D721Med (cell line): ENCODE measurements at regions not wholly inside any gene's neighbourhood (a gene's known extent, or its start where the extent isn't known, plus 50 kb on each side); places are given as distances from the start of the nearest gene placed in this dataset.

Source experiments
- DNase-seq: peaks from one replicate; pipeline ENCODE4 v3.0.0; 2011; ENCODE audit warnings: low spot score; ENCODE audit not compliant: insufficient read length
- FAIRE-seq: peaks from 2 replicates; lab custom pipeline; 2011; peaks lifted over from hg19 to GRCh38; lab: Jason Lieb, UNC
- CTCF ChIP-seq: IDR thresholded peaks from 2 replicates; pipeline ENCODE4 v1.5.1; 2012; ENCODE audit warnings: mild to moderate bottlenecking, control low read depth; ENCODE audit not compliant: insufficient read depth; ENCODE audit errors: missing control alignments

- FAIRE-seq = no peak
These were observed 95.4 kb upstream of the ANO4 start for GRCh38 chr12:100699209-100699608.

GRCh38 chr12:100703337-100703736 is 91.2 kb upstream of the ANO4 start:
- FAIRE-seq (no peak), DNase-seq (no peak)
- TF ChIP-seq CTCF = no peak

More at GRCh38 chr12:100699209-100699608, 95.4 kb upstream of the ANO4 start:
- no peak for DNase-seq
- TF ChIP-seq CTCF = no peak

GRCh38 chr12:100703868-100704267 is 90.7 kb upstream of the ANO4 start:
- DNase-seq = no peak
- FAIRE-seq = no peak
- TF ChIP-seq CTCF = no peak

- TF ChIP-seq CTCF = no peak
- DNase-seq (no peak), FAIRE-seq (no peak)
These were observed 88.5 kb upstream of the ANO4 start for GRCh38 chr12:100706033-100706432.

DNA sequence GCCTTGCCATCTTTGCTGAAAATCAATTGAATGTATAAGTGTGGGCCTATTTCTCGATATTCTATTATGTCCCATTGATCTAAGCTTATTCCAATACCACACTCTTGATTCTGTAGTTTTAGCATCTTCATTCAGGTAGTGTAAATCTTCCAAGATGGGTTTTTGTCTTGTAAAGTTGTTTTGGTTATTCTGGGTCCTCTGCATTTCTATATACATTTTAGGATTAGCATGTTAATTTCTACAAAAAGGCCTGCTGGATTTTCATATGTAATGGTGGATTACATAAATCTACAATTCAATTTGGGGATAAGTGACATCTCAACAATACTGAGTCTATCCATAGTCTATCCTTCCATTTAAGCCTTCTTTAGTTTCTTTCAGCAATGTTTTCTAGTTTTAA is 86.0 kb upstream of the ANO4 start:
- FAIRE-seq = no peak
- no peak for TF ChIP-seq CTCF
- no peak for DNase-seq

- DNase-seq (no peak), FAIRE-seq (no peak)
- no peak for TF ChIP-seq CTCF
These were observed 78.3 kb upstream of the ANO4 start for GRCh38 chr12:100715976-100716944.
